DMS53 treated with DMSO at 0.1 percent for 48 hours (cell line): ENCODE measurements at regions not wholly inside any gene's neighbourhood (a gene's known extent, or its start where the extent isn't known, plus 50 kb on each side); places are given as distances from the start of the nearest gene placed in this dataset.
"Not testable (repeated sequence)": the region's sequence is repeated elsewhere in the genome, so short reads cannot be mapped to it uniquely, and the experiment has no call there.

ENCODE experiments used
- DNase-seq: peaks from one replicate; lab custom pipeline; 2025; ENCODE audit not compliant: unreplicated experiment; lab: John Stamatoyannopoulos, UW

- DNase-seq, result no peak
Observed at GRCh38 chr12:19896534-19896933, 457.2 kb downstream of the AEBP2 start.

GRCh38 chr12:19897900-19898408 lies 458.7 kb downstream of the AEBP2 start:
- no peak for DNase-seq

- no peak for DNase-seq
Observed at GRCh38 chr12:19901841-19902240, 462.5 kb downstream of the AEBP2 start.

GRCh38 chr12:19904819-19905218 lies 463.5 kb upstream of the PDE3A start:
- no peak for DNase-seq

- DNase-seq, result no peak
Observed at GRCh38 chr12:19908830-19909229, 459.5 kb upstream of the PDE3A start.

GRCh38 chr12:19909418-19909817 lies 458.9 kb upstream of the PDE3A start:
- DNase-seq, result no peak

- no peak for DNase-seq
Observed at GRCh38 chr12:19910681-19911080, 457.7 kb upstream of the PDE3A start.

GRCh38 chr12:19912991-19913390 lies 455.3 kb upstream of the PDE3A start:
- DNase-seq, result peak; percentile 76

GRCh38 chr12:19915392-19916195 lies 452.7 kb upstream of the PDE3A start:
- DNase-seq, result peak; percentile 93

- peak; percentile 50 for DNase-seq
Observed at GRCh38 chr12:19916196-19916753, 452.1 kb upstream of the PDE3A start.

GRCh38 chr12:19916974-19917373 lies 451.4 kb upstream of the PDE3A start:
- peak; percentile 89 for DNase-seq

GRCh38 chr12:19921716-19922115 lies 446.6 kb upstream of the PDE3A start:
- DNase-seq, result not testable (repeated sequence)

- no peak for DNase-seq
Observed at GRCh38 chr12:19922717-19923116, 445.6 kb upstream of the PDE3A start.

GRCh38 chr12:19924360-19924759 lies 444.0 kb upstream of the PDE3A start:
- no peak for DNase-seq

- DNase-seq, result no peak
Observed at GRCh38 chr12:19925841-19926240, 442.5 kb upstream of the PDE3A start.

- no peak for DNase-seq
Observed at GRCh38 chr12:19926266-19926665, 442.1 kb upstream of the PDE3A start.

GRCh38 chr12:19927661-19928060 lies 440.7 kb upstream of the PDE3A start:
- DNase-seq, result no peak

- DNase-seq, result no peak
Observed at GRCh38 chr12:19932413-19932812, 435.9 kb upstream of the PDE3A start.

GRCh38 chr12:19933924-19934323 lies 434.4 kb upstream of the PDE3A start:
- no peak for DNase-seq

GRCh38 chr12:19937161-19937560 lies 431.2 kb upstream of the PDE3A start:
- DNase-seq, result peak; percentile 91

GRCh38 chr12:19938031-19938430 lies 430.3 kb upstream of the PDE3A start:
- peak; percentile 27 for DNase-seq

GRCh38 chr12:19938491-19938890 lies 429.8 kb upstream of the PDE3A start:
- DNase-seq, result no peak
